ENCODE measurements at regions not wholly inside any gene's neighbourhood (a gene's known extent, or its start where the extent isn't known, plus 50 kb on each side); places are given as distances from the start of the nearest gene placed in this dataset.

DNA sequence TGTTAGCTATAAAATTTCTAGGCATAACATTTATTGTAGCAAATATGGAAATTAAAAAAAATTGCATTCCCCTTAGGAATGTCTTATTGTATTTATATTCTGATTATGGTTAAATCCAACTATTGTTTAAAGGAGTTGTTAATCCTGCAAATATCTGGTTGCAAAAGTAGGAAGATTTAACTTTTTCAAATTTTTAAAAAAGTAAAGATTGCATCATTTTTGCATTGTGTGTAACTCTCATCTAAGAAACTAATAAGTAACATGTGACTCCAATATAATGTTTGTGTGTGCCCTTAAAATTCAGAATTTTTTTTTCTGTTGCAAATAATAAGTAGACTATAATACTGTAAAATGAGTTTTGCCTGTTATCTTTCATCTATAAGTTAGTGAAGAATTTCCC is 204.1 kb upstream of the DPH6 start:
- no peak overlapping the region for H3K4me3 ChIP-seq
- H3K4me1 ChIP-seq = peaks cover 0 to 15% (median 0%) of the 10 kb centered on the region in 4 donors
- DNase-seq = no peak
- no peaks in the 10 kb centered on the region for H3K36me3 ChIP-seq
- H3K9me3 ChIP-seq = no peaks in the 10 kb centered on the region
- TF ChIP-seq POLR2AphosphoS5 (IDR thresholded peaks at IDR 0.05) (no peak), POLR2A (IDR thresholded peaks at IDR 0.05) (no peak), EP300 (IDR thresholded peaks at IDR 0.05) (no peak)
- TF ChIP-seq, protein P1, sequence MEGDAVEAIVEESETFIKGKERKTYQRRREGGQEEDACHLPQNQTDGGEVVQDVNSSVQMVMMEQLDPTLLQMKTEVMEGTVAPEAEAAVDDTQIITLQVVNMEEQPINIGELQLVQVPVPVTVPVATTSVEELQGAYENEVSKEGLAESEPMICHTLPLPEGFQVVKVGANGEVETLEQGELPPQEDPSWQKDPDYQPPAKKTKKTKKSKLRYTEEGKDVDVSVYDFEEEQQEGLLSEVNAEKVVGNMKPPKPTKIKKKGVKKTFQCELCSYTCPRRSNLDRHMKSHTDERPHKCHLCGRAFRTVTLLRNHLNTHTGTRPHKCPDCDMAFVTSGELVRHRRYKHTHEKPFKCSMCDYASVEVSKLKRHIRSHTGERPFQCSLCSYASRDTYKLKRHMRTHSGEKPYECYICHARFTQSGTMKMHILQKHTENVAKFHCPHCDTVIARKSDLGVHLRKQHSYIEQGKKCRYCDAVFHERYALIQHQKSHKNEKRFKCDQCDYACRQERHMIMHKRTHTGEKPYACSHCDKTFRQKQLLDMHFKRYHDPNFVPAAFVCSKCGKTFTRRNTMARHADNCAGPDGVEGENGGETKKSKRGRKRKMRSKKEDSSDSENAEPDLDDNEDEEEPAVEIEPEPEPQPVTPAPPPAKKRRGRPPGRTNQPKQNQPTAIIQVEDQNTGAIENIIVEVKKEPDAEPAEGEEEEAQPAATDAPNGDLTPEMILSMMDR (IDR thresholded peaks at IDR 0.05) = no peak
- H3K27me3 ChIP-seq = no peaks in the 10 kb centered on the region
- H3K27ac ChIP-seq = no peak overlapping the region
- intact Hi-C loops (cut with DNase I) = loop anchor here (5.0 to 10.0 kb wide), 4 partner anchors 235 to 1382 kb away; no protein-coding TSS in a partner anchor

DNA sequence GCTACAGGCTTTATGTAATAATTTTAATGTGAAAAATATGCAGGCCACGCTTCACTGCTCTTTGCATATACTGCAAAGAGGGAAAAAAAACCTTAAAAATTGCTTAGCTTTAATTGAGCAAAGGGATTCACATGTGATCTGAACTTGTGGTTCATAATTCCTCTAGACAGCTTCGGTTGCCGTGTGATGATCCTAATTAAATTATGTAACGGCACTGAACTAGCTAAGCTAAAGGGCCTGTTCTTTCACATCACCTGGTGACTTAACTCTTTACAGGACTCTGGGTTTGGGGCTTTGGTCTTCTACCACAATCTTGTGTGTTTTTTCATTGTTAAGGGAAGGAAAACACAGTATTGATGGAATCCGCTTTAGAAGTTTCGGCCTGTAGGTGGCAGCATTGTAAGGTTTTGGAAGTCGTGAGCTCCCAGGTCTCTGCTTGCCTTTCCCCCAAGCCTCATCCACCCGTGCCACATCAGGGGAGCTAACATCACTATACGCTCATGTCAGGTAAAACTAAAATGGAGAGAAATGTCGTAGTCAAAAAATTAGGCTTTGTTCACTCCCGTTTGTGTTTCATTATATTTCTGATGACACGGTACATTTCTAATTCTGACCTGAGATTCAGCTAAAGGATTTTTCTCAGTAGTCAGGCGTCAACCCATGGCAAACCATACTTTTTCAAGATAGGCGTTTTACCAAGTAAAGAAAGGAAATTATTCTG is 205.6 kb upstream of the DPH6 start:
- Histone ChIP-seq H3K36me3 (no peaks in the 10 kb centered on the region), H3K9me3 (no peaks in the 10 kb centered on the region), H3K4me1 (peaks cover 0 to 20% (median 0%) of the 10 kb centered on the region in 4 donors), H3K27ac (no peak overlapping the region), H3K27me3 (no peaks in the 10 kb centered on the region), H3K4me3 (no peak overlapping the region)
- DNase-seq = peak; percentile 84
- intact Hi-C loops (cut with DNase I) = loop anchor here (5.0 to 10.0 kb wide), 4 partner anchors 237 to 1381 kb away; no protein-coding TSS in a partner anchor
- TF ChIP-seq, protein P1 (IDR thresholded peaks at IDR 0.05) = peak; percentile 8 to 72 (median 48)
- TF ChIP-seq POLR2A (IDR thresholded peaks at IDR 0.05) = no peak
- TF ChIP-seq EP300 (IDR thresholded peaks at IDR 0.05) = no peak
- no peak for TF ChIP-seq POLR2AphosphoS5 (IDR thresholded peaks at IDR 0.05)
- WGBS, 2 donors = 20 to 34% methylated on average over 14 of the region's 14 CpGs

DNA sequence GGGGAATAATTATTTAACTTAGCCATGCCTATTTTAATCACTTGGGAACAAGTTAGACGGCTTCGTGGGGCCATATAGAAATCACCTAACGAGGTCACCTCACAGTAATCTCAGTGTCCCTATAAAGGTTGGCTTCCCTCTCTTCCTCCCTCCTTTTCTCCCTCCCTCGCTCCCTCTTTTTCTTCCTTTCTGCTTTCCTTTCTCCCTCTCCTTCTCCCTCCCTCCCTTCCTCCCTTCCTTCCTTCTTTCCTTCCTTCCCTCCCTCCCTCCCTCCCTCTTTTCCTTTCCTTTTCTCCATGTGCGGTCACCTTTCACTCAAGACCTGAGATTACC is 206.1 kb upstream of the DPH6 start:
- Histone ChIP-seq H3K9me3 (no peaks in the 10 kb centered on the region), H3K4me3 (no peak overlapping the region), H3K27ac (no peak overlapping the region), H3K36me3 (no peaks in the 10 kb centered on the region), H3K27me3 (no peaks in the 10 kb centered on the region), H3K4me1 (peaks cover 0 to 20% (median 0%) of the 10 kb centered on the region in 4 donors)
- intact Hi-C loops (cut with DNase I) = loop anchor here (5.0 to 10.0 kb wide), 4 partner anchors 237 to 1380 kb away; no protein-coding TSS in a partner anchor
- TF ChIP-seq EP300 (IDR thresholded peaks at IDR 0.05) (no peak), POLR2A (IDR thresholded peaks at IDR 0.05) (no peak), POLR2AphosphoS5 (IDR thresholded peaks at IDR 0.05) (no peak)
- TF ChIP-seq, protein P1 (IDR thresholded peaks at IDR 0.05) = no peak
- 59 to 83% methylated on average over 5 of the region's 5 CpGs for WGBS, 2 donors
- no peak for DNase-seq

DNA sequence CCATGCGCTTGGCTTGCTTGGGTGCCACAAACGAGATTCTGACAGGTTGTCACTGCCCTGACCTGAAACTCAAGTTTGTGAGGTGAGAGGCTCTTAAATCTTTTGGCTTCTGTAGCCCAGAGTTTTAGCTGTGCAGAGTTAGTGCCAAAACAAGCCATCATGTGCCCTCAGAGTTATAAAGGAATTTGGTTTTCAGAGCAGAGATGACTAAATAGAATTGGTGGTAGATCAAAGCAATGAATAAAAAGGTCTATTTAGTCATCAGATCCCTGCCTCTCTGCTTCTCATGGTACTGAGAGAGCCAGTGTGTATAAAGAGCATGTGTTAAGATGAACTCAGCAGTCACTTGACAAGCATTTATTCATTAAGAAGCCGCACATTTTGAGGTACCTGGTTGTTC is 207.5 kb upstream of the DPH6 start:
- TF ChIP-seq POLR2A (IDR thresholded peaks at IDR 0.05) = no peak
- no peak for TF ChIP-seq POLR2AphosphoS5 (IDR thresholded peaks at IDR 0.05)
- TF ChIP-seq, protein P1 (IDR thresholded peaks at IDR 0.05) = no peak
- no peak for TF ChIP-seq EP300 (IDR thresholded peaks at IDR 0.05)
- 80 to 83% methylated on average over 3 of the region's 3 CpGs for WGBS, 2 donors
- no peak for DNase-seq
- Histone ChIP-seq H3K4me1 (peaks cover 0 to 20% (median 0%) of the 10 kb centered on the region in 4 donors), H3K27ac (peak overlapping the region in 1 of 4 donors; percentile 37), H3K9me3 (no peaks in the 10 kb centered on the region), H3K36me3 (no peaks in the 10 kb centered on the region), H3K27me3 (no peaks in the 10 kb centered on the region), H3K4me3 (no peak overlapping the region)
- intact Hi-C loops (cut with DNase I) = loop anchor here (5.0 to 10.0 kb wide), 4 partner anchors 239 to 1379 kb away; no protein-coding TSS in a partner anchor
